H9 (cell line): ENCODE measurements at regions not wholly inside any gene's neighbourhood (a gene's known extent, or its start where the extent isn't known, plus 50 kb on each side); places are given as distances from the start of the nearest gene placed in this dataset.

ENCODE experiments used
- DNase-seq: peaks from one replicate; pipeline ENCODE4 v3.0.0-alpha.2; 2017
- H2AFZ ChIP-seq: one replicate; pipeline ENCODE4 v1.6.1; 2013; ENCODE audit warnings: mild to moderate bottlenecking, low read length, control low read depth, moderate library complexity
- H2AK5ac ChIP-seq: 2 replicates; pipeline ENCODE4 v1.6.1; 2013; ENCODE audit warnings: low read length, control low read depth, mixed read lengths; ENCODE audit not compliant: insufficient read length
- H2BK120ac ChIP-seq: one replicate; pipeline ENCODE4 v1.6.1; 2013; ENCODE audit warnings: low read depth, mild to moderate bottlenecking, low read length, control low read depth, inconsistent platforms; ENCODE audit not compliant: poor library complexity, severe bottlenecking
- H2BK12ac ChIP-seq: 2 replicates; pipeline ENCODE4 v1.6.1; 2013; ENCODE audit warnings: low read length, control low read depth, mixed read lengths, low read depth; ENCODE audit not compliant: insufficient read length
- H2BK15ac ChIP-seq: 2 replicates; pipeline ENCODE4 v1.6.1; 2013; ENCODE audit warnings: low read depth, low read length, control low read depth
- H2BK20ac ChIP-seq: one replicate; pipeline ENCODE4 v1.6.1; 2013; ENCODE audit warnings: low read depth, mild to moderate bottlenecking, low read length, control low read depth, inconsistent platforms; ENCODE audit not compliant: poor library complexity, severe bottlenecking
- H2BK5ac ChIP-seq: 2 replicates; pipeline ENCODE4 v1.6.1; 2013; ENCODE audit warnings: low read length, control low read depth, mixed read lengths; ENCODE audit not compliant: insufficient read length
- H3K14ac ChIP-seq: 2 replicates; pipeline ENCODE4 v1.6.1; 2013; ENCODE audit warnings: low read length, control low read depth; ENCODE audit not compliant: insufficient read depth
- H3K18ac ChIP-seq: 2 replicates; pipeline ENCODE4 v1.6.1; 2013; ENCODE audit warnings: low read depth, mild to moderate bottlenecking, mixed read lengths, low read length, control low read depth; ENCODE audit not compliant: insufficient read length
- H3K23ac ChIP-seq: 2 replicates; pipeline ENCODE4 v1.6.1; 2013; ENCODE audit warnings: low read length, control low read depth, mixed read lengths, low read depth; ENCODE audit not compliant: insufficient read length
- H3K23me2 ChIP-seq: 2 replicates; pipeline ENCODE4 v1.6.1; 2013; ENCODE audit warnings: low read depth, mild to moderate bottlenecking, mixed read lengths, low read length, control low read depth; ENCODE audit not compliant: insufficient read length, poor library complexity, severe bottlenecking
- H3K27ac ChIP-seq: 2 replicates; pipeline ENCODE4 v1.5.1; 2013; ENCODE audit warnings: low read length, control low read depth, mixed read lengths, low read depth; ENCODE audit not compliant: insufficient read length
- H3K27me3 ChIP-seq: 2 replicates; pipeline ENCODE4 v1.6.1; 2013; ENCODE audit warnings: low read length, control low read depth, inconsistent platforms; ENCODE audit not compliant: insufficient read depth
- H3K4ac ChIP-seq: 2 replicates; pipeline ENCODE4 v1.6.1; 2013; ENCODE audit warnings: low read depth, mild to moderate bottlenecking, control low read depth, inconsistent platforms, low read length, moderate library complexity
- H3K4me1 ChIP-seq: 2 replicates; pipeline ENCODE4 v1.6.1; 2013; ENCODE audit warnings: low read length, control low read depth, inconsistent platforms; ENCODE audit not compliant: insufficient read depth
- H3K4me2 ChIP-seq: 2 replicates; pipeline ENCODE4 v1.6.1; 2013; ENCODE audit warnings: low read length, control low read depth, mixed read lengths; ENCODE audit not compliant: insufficient read length, insufficient read depth
- H3K56ac ChIP-seq: 2 replicates; pipeline ENCODE4 v1.6.1; 2013; ENCODE audit warnings: low read depth, mild to moderate bottlenecking, mixed read lengths, low read length, control low read depth; ENCODE audit not compliant: insufficient read length
- H3K79me1 ChIP-seq: 2 replicates; pipeline ENCODE4 v1.6.1; 2013; ENCODE audit warnings: low read depth, mild to moderate bottlenecking, moderate library complexity, low read length, control low read depth, inconsistent platforms; ENCODE audit not compliant: insufficient read depth, poor library complexity, severe bottlenecking
- H3K79me2 ChIP-seq: 2 replicates; pipeline ENCODE4 v1.6.1; 2013; ENCODE audit warnings: low read length, control low read depth, inconsistent platforms; ENCODE audit not compliant: insufficient read depth
- H3K9ac ChIP-seq: 2 replicates; pipeline ENCODE4 v1.6.1; 2013; ENCODE audit warnings: low read length, control low read depth, mixed read lengths; ENCODE audit not compliant: insufficient read length; ENCODE audit errors: extremely low read depth
- H3K9me3 ChIP-seq: one replicate; pipeline ENCODE4 v1.6.1; 2013; ENCODE audit warnings: low read depth, low read length, inconsistent platforms; ENCODE audit not compliant: control insufficient read depth
- H3T11ph ChIP-seq: one replicate; pipeline ENCODE4 v1.6.1; 2013; ENCODE audit warnings: mild to moderate bottlenecking, low read length, control low read depth, inconsistent platforms
- H4K20me1 ChIP-seq: one replicate; pipeline ENCODE4 v1.6.1; 2013; ENCODE audit not compliant: control insufficient read depth, insufficient read length, insufficient read depth
- H4K5ac ChIP-seq: 2 replicates; pipeline ENCODE4 v1.6.1; 2013; ENCODE audit warnings: low read depth, mild to moderate bottlenecking, mixed read lengths, low read length, control low read depth; ENCODE audit not compliant: insufficient read length
- H4K8ac ChIP-seq: replicated peaks from 2 replicates; pipeline ENCODE4 v1.6.1; 2013; ENCODE audit warnings: low read length, control low read depth, mixed read lengths, low read depth; ENCODE audit not compliant: insufficient read length
- H4K91ac ChIP-seq: 2 replicates; pipeline ENCODE4 v1.6.1; 2013; ENCODE audit warnings: low read depth, mild to moderate bottlenecking, moderate library complexity, mixed read lengths, low read length, control low read depth; ENCODE audit not compliant: insufficient read length
- H3K27ac Mint-ChIP-seq, 3 experiments: 2 replicates in 2 of 3; 3 replicates in 1 of 3; pipeline ENCODE4 v1.8.0; 2020 to 2021; ENCODE audit warnings: mixed read lengths in 3 of 3, mild to moderate bottlenecking in 1 of 3, moderate library complexity in 1 of 3
- H3K27me3 Mint-ChIP-seq: 2 replicates; pipeline ENCODE4 v1.8.0; 2021; ENCODE audit warnings: low read depth, mild to moderate bottlenecking, moderate library complexity, mixed read lengths
- H3K36me3 Mint-ChIP-seq, 3 experiments: 2 replicates in 2 of 3; 3 replicates in 1 of 3; pipeline ENCODE4 v1.8.0; 2020 to 2021; ENCODE audit warnings: low read depth in 3 of 3, mixed read lengths in 3 of 3; ENCODE audit not compliant: insufficient read depth in 1 of 3
- H3K4me1 Mint-ChIP-seq, 2 experiments: 2 replicates each; pipeline ENCODE4 v1.8.0; 2020; ENCODE audit warnings: mixed read lengths in 2 of 2
- H3K4me3 Mint-ChIP-seq, 2 experiments: 2 replicates in 1 of 2; 3 replicates in 1 of 2; pipeline ENCODE4 v1.8.0; 2020 to 2021; ENCODE audit warnings: mild to moderate bottlenecking in 2 of 2, mixed read lengths in 2 of 2, moderate library complexity in 1 of 2
- H3K9me3 Mint-ChIP-seq, 2 experiments: 2 replicates in 1 of 2; 3 replicates in 1 of 2; pipeline ENCODE4 v1.8.0; 2020; ENCODE audit warnings: mild to moderate bottlenecking in 2 of 2, mixed read lengths in 2 of 2, moderate library complexity in 1 of 2
- CTCF ChIP-seq: fragments of 200-600 bp; sonication (generic); conservative IDR thresholded peaks from 3 replicates; pipeline ENCODE4 v1.8.0; 2021; ENCODE audit warnings: antibody characterized with exemption, mild to moderate bottlenecking
- WGBS: extraction: QIAGEN DNeasy Blood & Tissue Kit; methylation state at CpG from one replicate; pipeline ENCODE4 v1.1.7; 2013; ENCODE audit warnings: missing lambda C conversion rate, low lambda C conversion rate, mixed read lengths; ENCODE audit not compliant: insufficient read length; ENCODE audit errors: extremely low coverage; 5-methylcytosine and 5-hydroxymethylcytosine counted together

- Histone ChIP-seq H3K79me1 (no peaks in the 10 kb centered on the region), H3K56ac (no peak overlapping the region), H3K23me2 (no peaks in the 10 kb centered on the region), H3K14ac (no peak overlapping the region), H3K9me3 (no peaks in the 10 kb centered on the region), H2AK5ac (no peak overlapping the region), H3K9ac (no peak overlapping the region), H3K79me2 (no peaks in the 10 kb centered on the region), H3K4me1 (peaks cover 2% of the 10 kb centered on the region; the same call in 1 of the 2 replicates), H2BK15ac (no peak overlapping the region), H4K91ac (no peak overlapping the region), H2BK5ac (no peak overlapping the region), H4K5ac (no peak overlapping the region), H2BK12ac (no peak overlapping the region), H4K8ac (no peak overlapping the region), H4K20me1 (no peaks in the 10 kb centered on the region), H3K27me3 (no peaks in the 10 kb centered on the region), H3K18ac (no peak overlapping the region), H3K4me2 (no peak overlapping the region), H2BK20ac (no peak overlapping the region), H3T11ph (no peak overlapping the region), H2BK120ac (no peak overlapping the region), H3K4ac (no peak overlapping the region), H2AFZ (no peak overlapping the region), H3K23ac (no peak overlapping the region), H3K27ac (no peak overlapping the region)
- TF ChIP-seq CTCF: no peak
- Mint-ChIP-seq H3K27me3 (no peaks in the 10 kb centered on the region; the same call in 1 of the 2 replicates), H3K4me3 (no peak overlapping the region), H3K36me3 (no peaks in the 10 kb centered on the region), H3K4me1 (peaks cover 18 to 20% of the 10 kb centered on the region in 2 experiments), H3K27ac (no peak overlapping the region; a peak in 1 of 7 replicates), H3K9me3 (no peaks in the 10 kb centered on the region)
- WGBS: no CpG with 5 or more reads among the region's 2 CpGs
- no peak for DNase-seq
These were observed 1669.9 kb upstream of the SPRY2 start for GRCh38 chr13:82010780-82011179.
